Glutamatergic neuron (in vitro differentiated cells): ENCODE measurements at regions not wholly inside any gene's neighbourhood (a gene's known extent, or its start where the extent isn't known, plus 50 kb on each side); places are given as distances from the start of the nearest gene placed in this dataset.

Source experiments
- DNase-seq: peaks from one replicate; pipeline ENCODE4 v3.0.0; 2022
- H3K27ac Mint-ChIP-seq: one replicate; pipeline ENCODE4 v1.8.0; 2020; ENCODE audit warnings: mild to moderate bottlenecking, mixed read lengths, inconsistent platforms; ENCODE audit not compliant: unreplicated experiment
- H3K27me3 Mint-ChIP-seq: one replicate; pipeline ENCODE4 v1.8.0; 2020; ENCODE audit warnings: mild to moderate bottlenecking, moderate library complexity, mixed read lengths, inconsistent platforms; ENCODE audit not compliant: unreplicated experiment
- H3K36me3 Mint-ChIP-seq: one replicate; pipeline ENCODE4 v1.8.0; 2020; ENCODE audit warnings: mild to moderate bottlenecking, mixed read lengths, inconsistent platforms; ENCODE audit not compliant: unreplicated experiment
- H3K4me1 Mint-ChIP-seq: one replicate; pipeline ENCODE4 v1.8.0; 2020; ENCODE audit warnings: mild to moderate bottlenecking, low read depth, mixed read lengths, inconsistent platforms; ENCODE audit not compliant: unreplicated experiment
- H3K4me3 Mint-ChIP-seq: one replicate; pipeline ENCODE4 v1.8.0; 2020; ENCODE audit warnings: mild to moderate bottlenecking, mixed read lengths, inconsistent platforms; ENCODE audit not compliant: unreplicated experiment
- H3K9me3 Mint-ChIP-seq: one replicate; pipeline ENCODE4 v1.8.0; 2020; ENCODE audit warnings: mild to moderate bottlenecking, moderate library complexity, mixed read lengths, inconsistent platforms; ENCODE audit not compliant: unreplicated experiment
- TF ChIP-seq, protein P1 (sequence below): fragments of 200-600 bp; sonication (generic); IDR thresholded peaks from one replicate; pipeline ENCODE4 v1.5.0; 2021; ENCODE audit not compliant: partially characterized antibody, unreplicated experiment

DNA sequence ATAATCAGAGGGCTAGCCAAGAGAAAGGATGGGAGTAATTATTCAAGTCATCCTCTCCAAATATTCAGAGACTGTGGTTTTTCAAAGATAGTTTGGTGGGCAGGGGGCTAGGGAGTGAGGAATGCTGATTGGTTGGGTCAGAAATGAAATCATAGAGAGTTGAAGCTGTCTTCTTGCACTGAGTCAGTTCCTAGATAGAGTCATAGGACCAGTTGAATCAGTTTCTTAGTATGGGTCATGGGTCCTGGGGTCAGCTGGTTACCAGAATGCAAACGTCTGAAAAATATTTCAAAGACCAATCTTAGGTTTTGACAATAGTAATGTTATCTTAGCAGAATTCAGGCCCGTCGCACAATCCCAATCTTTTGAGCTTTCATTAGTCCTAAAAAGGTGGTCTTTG, 171.4 kb upstream of the SPATS2L start:
- peaks cover 4% of the 10 kb centered on the region for H3K36me3 Mint-ChIP-seq
- no peak overlapping the region for H3K27ac Mint-ChIP-seq
- no peaks in the 10 kb centered on the region for H3K27me3 Mint-ChIP-seq
- TF ChIP-seq, protein P1, sequence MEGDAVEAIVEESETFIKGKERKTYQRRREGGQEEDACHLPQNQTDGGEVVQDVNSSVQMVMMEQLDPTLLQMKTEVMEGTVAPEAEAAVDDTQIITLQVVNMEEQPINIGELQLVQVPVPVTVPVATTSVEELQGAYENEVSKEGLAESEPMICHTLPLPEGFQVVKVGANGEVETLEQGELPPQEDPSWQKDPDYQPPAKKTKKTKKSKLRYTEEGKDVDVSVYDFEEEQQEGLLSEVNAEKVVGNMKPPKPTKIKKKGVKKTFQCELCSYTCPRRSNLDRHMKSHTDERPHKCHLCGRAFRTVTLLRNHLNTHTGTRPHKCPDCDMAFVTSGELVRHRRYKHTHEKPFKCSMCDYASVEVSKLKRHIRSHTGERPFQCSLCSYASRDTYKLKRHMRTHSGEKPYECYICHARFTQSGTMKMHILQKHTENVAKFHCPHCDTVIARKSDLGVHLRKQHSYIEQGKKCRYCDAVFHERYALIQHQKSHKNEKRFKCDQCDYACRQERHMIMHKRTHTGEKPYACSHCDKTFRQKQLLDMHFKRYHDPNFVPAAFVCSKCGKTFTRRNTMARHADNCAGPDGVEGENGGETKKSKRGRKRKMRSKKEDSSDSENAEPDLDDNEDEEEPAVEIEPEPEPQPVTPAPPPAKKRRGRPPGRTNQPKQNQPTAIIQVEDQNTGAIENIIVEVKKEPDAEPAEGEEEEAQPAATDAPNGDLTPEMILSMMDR, result no peak
- no peaks in the 10 kb centered on the region for H3K9me3 Mint-ChIP-seq
- peaks cover 2% of the 10 kb centered on the region for H3K4me1 Mint-ChIP-seq
- H3K4me3 Mint-ChIP-seq, result no peak overlapping the region
- DNase-seq, result no peak

DNA sequence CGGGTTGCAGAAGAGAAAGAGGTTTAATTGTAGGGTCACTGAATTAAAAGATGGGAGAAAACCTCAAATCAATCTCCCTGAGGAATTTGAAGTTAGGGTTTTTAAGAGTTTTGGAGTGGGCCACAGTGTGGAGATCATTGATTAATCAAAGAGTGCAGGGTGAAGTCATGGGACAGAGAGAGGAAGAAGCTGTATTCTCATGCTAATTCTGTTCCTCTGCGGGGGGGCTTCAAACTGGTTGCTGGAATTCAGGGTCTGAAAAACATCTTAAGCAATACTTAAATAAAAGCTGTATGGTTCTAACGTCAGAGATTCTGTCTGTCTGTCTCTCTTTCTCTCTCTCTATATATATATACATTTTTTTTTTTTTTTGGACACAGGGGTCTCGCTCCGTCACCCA, 169.8 kb upstream of the SPATS2L start:
- Mint-ChIP-seq H3K27me3 (no peaks in the 10 kb centered on the region), H3K4me3 (no peak overlapping the region)

DNA sequence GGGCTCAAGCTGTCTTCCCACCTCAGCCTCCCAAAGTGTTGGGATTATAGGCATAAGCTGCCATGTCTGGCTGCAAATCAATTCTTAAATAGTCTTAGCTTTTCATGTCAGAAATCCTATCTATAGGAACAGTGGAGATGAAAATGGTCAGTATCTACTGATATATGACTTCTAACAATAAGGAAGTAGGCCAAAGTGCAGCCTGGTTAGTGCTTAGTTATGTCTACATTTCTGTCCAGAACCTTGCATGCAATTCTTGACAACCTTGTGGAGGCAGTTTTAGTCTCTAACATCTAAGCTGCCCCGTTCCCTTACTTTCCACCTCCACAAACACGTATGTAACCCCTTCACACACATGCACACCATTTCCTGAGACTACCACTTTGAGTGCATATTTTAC, 169.2 kb upstream of the SPATS2L start:
- Mint-ChIP-seq H3K27me3 (no peaks in the 10 kb centered on the region), H3K9me3 (no peaks in the 10 kb centered on the region), H3K4me1 (peaks cover 6% of the 10 kb centered on the region), H3K36me3 (peaks cover 4% of the 10 kb centered on the region), H3K27ac (no peak overlapping the region), H3K4me3 (no peak overlapping the region)
- no peak for DNase-seq
- TF ChIP-seq, protein P1, result no peak

More for the DNA sequence above, 169.8 kb upstream of the SPATS2L start:
- DNase-seq, result no peak
- no peaks in the 10 kb centered on the region for H3K9me3 Mint-ChIP-seq
- no peak overlapping the region for H3K27ac Mint-ChIP-seq
- H3K36me3 Mint-ChIP-seq, result peaks cover 4% of the 10 kb centered on the region
- TF ChIP-seq, protein P1, result no peak
- peaks cover 5% of the 10 kb centered on the region for H3K4me1 Mint-ChIP-seq

DNA sequence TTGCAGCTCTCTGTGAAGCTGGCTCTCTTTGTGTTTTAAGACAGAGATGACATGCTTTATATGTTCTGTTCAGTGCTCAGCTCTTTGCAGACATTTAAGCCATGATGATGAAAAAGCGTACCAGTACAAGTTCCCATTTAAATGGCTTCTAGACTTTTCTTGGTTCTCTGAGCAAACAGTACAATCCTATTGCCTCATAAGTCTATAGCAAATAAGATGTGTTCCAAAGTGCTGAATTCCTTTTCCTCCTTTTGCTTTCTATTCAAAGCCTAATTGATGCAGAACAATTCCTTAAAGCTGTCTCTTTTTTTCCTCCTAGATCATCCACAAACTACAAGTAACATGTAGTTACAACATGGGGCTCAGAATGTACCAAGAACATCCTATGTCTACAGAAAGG, 168.8 kb upstream of the SPATS2L start:
- Mint-ChIP-seq H3K9me3 (peaks cover 2% of the 10 kb centered on the region), H3K4me3 (no peak overlapping the region), H3K27ac (no peak overlapping the region), H3K36me3 (peaks cover 4% of the 10 kb centered on the region), H3K4me1 (peaks cover 7% of the 10 kb centered on the region), H3K27me3 (no peaks in the 10 kb centered on the region)
- DNase-seq, result no peak
- TF ChIP-seq, protein P1, result no peak

DNA sequence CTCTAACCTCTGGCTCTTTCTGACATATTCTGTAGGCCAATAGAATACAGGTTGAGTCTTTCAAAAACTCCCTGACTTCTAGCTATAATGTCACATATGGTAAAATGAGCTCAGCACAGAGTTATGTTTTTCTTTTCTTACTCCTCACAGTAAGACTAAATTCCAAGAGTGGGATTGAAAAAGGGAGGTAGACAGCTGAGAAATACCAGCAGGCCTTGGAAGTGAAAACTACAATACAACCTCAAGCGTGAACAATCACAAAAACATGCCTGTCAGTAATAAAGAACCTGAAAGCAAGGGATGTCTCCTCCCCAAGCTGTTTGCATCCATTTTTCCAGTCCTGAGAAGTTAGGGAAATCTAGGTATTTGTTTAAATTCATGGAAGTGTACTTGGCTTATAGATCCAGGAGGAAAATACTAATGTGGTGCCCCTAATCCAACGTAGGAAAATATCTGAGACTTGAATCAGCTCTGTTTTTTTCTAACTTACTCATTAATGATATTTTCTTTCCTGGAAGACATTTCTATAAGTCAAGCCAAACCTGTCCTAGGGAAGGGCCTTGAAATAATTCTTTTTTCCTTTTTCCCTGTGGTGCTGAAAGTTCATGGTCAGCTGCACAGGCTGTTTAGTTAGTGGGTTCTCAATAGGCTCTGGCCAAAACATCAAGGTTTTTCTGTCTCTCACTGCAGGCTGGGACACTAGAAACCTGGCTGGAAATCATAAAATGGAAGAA, 167.9 kb upstream of the SPATS2L start:
- H3K4me3 Mint-ChIP-seq, result no peak overlapping the region
- peaks cover 4% of the 10 kb centered on the region for H3K36me3 Mint-ChIP-seq
- peaks cover 4% of the 10 kb centered on the region for H3K9me3 Mint-ChIP-seq
- H3K27me3 Mint-ChIP-seq, result no peaks in the 10 kb centered on the region
- DNase-seq, result no peak
- TF ChIP-seq, protein P1, result no peak
- no peak overlapping the region for H3K27ac Mint-ChIP-seq
- peaks cover 7% of the 10 kb centered on the region for H3K4me1 Mint-ChIP-seq
